ENCODE measurements at regions not wholly inside any gene's neighbourhood (a gene's known extent, or its start where the extent isn't known, plus 50 kb on each side); places are given as distances from the start of the nearest gene placed in this dataset.

DNA sequence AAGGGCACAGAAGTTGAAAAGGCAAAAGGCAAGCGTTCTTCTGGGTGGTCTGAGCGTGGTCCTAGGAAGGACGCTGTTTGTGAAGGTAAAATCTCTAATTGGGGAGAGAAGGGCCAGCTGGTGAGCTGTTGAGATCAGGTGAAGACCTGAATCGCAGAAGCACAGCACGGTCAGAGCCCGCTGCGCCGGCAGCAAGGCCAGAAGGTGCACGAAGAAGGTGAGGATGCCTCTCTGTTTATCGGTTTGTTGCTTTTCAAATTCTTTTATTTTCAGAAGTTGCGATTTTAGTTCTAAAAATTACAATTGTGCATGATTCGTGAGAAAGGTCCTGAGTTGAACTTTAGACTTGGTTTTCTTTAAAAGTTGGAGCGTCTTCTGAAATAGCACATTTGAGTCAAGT lies 247.8 kb upstream of the FOXK1 start:
- no peak for DNase-seq (ENCODE audit: low spot score)
- Histone ChIP-seq H3K27ac (no peak overlapping the region), H2AFZ (replicated peaks) (no peak overlapping the region), H3K27me3 (no peaks in the 10 kb centered on the region), H3K4me1 (no peaks in the 10 kb centered on the region), H3K4me3 (no peak overlapping the region), H3K36me3 (no peaks in the 10 kb centered on the region), H4K20me1 (ENCODE audit: low read depth) (no peaks in the 10 kb centered on the region), H3F3A (ENCODE audit: low read depth) (no peaks in the 10 kb centered on the region), H3K9me3 (ENCODE audit: low read depth) (peaks cover 14% of the 10 kb centered on the region), H3K4me2 (no peak overlapping the region), H3K79me2 (ENCODE audit: low read depth) (no peaks in the 10 kb centered on the region), H3K9ac (no peak overlapping the region)
- no peaks in the 10 kb centered on the region for H3K36me3 Mint-ChIP-seq
- TF ChIP-seq EZH2 (IDR thresholded peaks at IDR 0.05), result no peak
- no peak for TF ChIP-seq EZH2phosphoT487 (IDR thresholded peaks at IDR 0.05)
- TF ChIP-seq, protein P1, sequence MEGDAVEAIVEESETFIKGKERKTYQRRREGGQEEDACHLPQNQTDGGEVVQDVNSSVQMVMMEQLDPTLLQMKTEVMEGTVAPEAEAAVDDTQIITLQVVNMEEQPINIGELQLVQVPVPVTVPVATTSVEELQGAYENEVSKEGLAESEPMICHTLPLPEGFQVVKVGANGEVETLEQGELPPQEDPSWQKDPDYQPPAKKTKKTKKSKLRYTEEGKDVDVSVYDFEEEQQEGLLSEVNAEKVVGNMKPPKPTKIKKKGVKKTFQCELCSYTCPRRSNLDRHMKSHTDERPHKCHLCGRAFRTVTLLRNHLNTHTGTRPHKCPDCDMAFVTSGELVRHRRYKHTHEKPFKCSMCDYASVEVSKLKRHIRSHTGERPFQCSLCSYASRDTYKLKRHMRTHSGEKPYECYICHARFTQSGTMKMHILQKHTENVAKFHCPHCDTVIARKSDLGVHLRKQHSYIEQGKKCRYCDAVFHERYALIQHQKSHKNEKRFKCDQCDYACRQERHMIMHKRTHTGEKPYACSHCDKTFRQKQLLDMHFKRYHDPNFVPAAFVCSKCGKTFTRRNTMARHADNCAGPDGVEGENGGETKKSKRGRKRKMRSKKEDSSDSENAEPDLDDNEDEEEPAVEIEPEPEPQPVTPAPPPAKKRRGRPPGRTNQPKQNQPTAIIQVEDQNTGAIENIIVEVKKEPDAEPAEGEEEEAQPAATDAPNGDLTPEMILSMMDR (IDR thresholded peaks at IDR 0.05), result no peak
- H3K27ac Mint-ChIP-seq, result no peak overlapping the region
- H3K4me3 Mint-ChIP-seq, result no peak overlapping the region
- peaks cover 14% of the 10 kb centered on the region for H3K9me3 Mint-ChIP-seq
- peaks cover 6% of the 10 kb centered on the region for H3K4me1 Mint-ChIP-seq
- H3K27me3 Mint-ChIP-seq (ENCODE audit: insufficient read depth, low read depth), result peaks cover 4% of the 10 kb centered on the region

DNA sequence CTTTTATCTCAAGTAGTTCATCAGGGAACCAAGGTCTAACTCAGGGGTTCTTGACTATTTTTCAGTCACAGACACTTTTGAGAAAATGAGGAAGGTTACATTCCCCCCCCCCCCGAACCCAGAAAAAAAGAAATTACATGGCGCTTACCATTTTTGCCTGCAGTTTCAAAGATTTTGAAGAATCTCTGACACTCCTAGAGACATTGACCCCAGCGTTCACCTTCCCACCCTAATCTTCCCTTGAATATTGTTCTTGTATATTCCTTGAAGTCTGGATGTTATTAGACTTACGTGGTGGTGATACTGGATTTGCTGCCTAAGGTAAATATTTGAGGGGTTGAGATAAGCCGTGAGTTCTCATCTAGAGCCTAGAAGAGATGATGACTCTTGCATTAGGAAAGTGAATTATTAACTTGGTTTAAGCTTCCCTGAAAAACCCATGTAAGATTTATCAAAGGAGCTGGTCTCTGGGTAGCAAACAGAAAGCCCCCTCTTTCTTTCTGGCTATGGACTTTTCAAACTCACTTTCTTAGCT lies 245.7 kb upstream of the FOXK1 start:
- TF ChIP-seq, protein P1 (IDR thresholded peaks at IDR 0.05), result no peak
- no peak for TF ChIP-seq EZH2phosphoT487 (IDR thresholded peaks at IDR 0.05)
- TF ChIP-seq EZH2 (IDR thresholded peaks at IDR 0.05), result no peak
- H3K4me1 Mint-ChIP-seq, result peaks cover 6% of the 10 kb centered on the region
- Histone ChIP-seq H3K4me1 (no peaks in the 10 kb centered on the region), H3K4me3 (no peak overlapping the region), H2AFZ (replicated peaks) (no peak overlapping the region), H3K9ac (no peak overlapping the region), H3K79me2 (ENCODE audit: low read depth) (no peaks in the 10 kb centered on the region), H4K20me1 (ENCODE audit: low read depth) (no peaks in the 10 kb centered on the region), H3K9me3 (ENCODE audit: low read depth) (no peaks in the 10 kb centered on the region), H3K27ac (no peak overlapping the region), H3K4me2 (no peak overlapping the region), H3K27me3 (no peaks in the 10 kb centered on the region), H3K36me3 (no peaks in the 10 kb centered on the region), H3F3A (ENCODE audit: low read depth) (no peaks in the 10 kb centered on the region)
- no peak overlapping the region for H3K27ac Mint-ChIP-seq
- no peak overlapping the region for H3K4me3 Mint-ChIP-seq
- peaks cover 4% of the 10 kb centered on the region for H3K9me3 Mint-ChIP-seq
- peaks cover 4% of the 10 kb centered on the region for H3K27me3 Mint-ChIP-seq (ENCODE audit: insufficient read depth, low read depth)
- DNase-seq (ENCODE audit: low spot score), result no peak
- no peaks in the 10 kb centered on the region for H3K36me3 Mint-ChIP-seq

DNA sequence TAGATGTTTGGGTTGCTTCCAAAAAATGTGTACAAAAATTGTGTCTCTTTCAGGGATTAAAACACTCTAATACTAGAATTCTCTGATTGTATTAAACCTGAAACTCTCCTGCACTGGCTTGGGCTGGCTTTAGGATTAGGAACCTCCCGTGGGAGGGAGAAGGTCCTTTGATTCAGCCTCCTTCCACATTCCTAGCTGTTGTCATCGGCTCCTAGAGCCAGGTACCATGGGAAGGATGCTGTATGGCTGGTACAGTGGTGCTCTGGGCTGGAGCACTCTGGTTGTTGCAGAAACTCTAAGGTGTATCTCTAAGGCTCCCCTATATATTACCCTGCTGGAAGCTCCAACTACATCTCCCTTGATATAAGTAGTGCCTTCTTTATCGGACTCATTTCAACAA lies 245.2 kb upstream of the FOXK1 start:
- H3K4me1 ChIP-seq, result no peaks in the 10 kb centered on the region
- no peak overlapping the region for H3K9ac ChIP-seq
- no peak overlapping the region for H3K4me3 Mint-ChIP-seq
- no peak for DNase-seq (ENCODE audit: low spot score)
- peaks cover 4% of the 10 kb centered on the region for H3K9me3 Mint-ChIP-seq
- no peaks in the 10 kb centered on the region for H3K36me3 Mint-ChIP-seq
- no peak for TF ChIP-seq EZH2 (IDR thresholded peaks at IDR 0.05)
- H3K36me3 ChIP-seq, result no peaks in the 10 kb centered on the region
- H4K20me1 ChIP-seq (ENCODE audit: low read depth), result no peaks in the 10 kb centered on the region
- H3K4me2 ChIP-seq, result no peak overlapping the region
- no peaks in the 10 kb centered on the region for H3K79me2 ChIP-seq (ENCODE audit: low read depth)
- peaks cover 6% of the 10 kb centered on the region for H3K4me1 Mint-ChIP-seq
- no peak overlapping the region for H3K4me3 ChIP-seq
- H3K27me3 Mint-ChIP-seq (ENCODE audit: insufficient read depth, low read depth), result peaks cover 4% of the 10 kb centered on the region
- no peaks in the 10 kb centered on the region for H3F3A ChIP-seq (ENCODE audit: low read depth)
- H3K27me3 ChIP-seq, result no peaks in the 10 kb centered on the region
- H3K27ac Mint-ChIP-seq, result no peak overlapping the region
- H2AFZ ChIP-seq (replicated peaks), result no peak overlapping the region
- no peak overlapping the region for H3K27ac ChIP-seq
- no peaks in the 10 kb centered on the region for H3K9me3 ChIP-seq (ENCODE audit: low read depth)

DNA sequence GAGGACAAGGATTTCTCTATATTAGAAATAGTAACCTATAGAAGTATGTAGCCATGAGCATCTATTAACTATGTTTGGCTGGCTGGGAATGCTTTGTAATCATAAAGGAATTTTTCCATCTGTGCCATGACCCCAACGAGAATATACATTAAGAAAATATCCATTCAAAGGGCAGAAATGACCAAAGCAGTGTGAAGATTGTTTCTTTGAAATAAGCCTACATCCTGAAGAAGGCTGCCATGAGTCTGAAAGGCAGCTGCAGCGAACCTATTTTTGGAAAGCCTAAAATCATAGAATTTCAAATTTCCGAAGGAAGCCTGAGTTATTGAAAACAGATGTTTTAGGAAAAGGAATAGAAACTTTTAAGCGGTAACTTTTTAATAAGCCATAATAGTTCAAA lies 244.2 kb upstream of the FOXK1 start:
- Histone ChIP-seq H3K4me3 (no peak overlapping the region), H3K9me3 (ENCODE audit: low read depth) (no peaks in the 10 kb centered on the region), H3K4me2 (no peak overlapping the region), H3K4me1 (no peaks in the 10 kb centered on the region), H3K27ac (no peak overlapping the region), H3K9ac (no peak overlapping the region), H2AFZ (replicated peaks) (no peak overlapping the region), H3K27me3 (no peaks in the 10 kb centered on the region), H3K79me2 (ENCODE audit: low read depth) (no peaks in the 10 kb centered on the region), H4K20me1 (ENCODE audit: low read depth) (no peaks in the 10 kb centered on the region), H3K36me3 (no peaks in the 10 kb centered on the region), H3F3A (ENCODE audit: low read depth) (no peaks in the 10 kb centered on the region)
- H3K4me3 Mint-ChIP-seq, result no peak overlapping the region
- peaks cover 4% of the 10 kb centered on the region for H3K27me3 Mint-ChIP-seq (ENCODE audit: insufficient read depth, low read depth)
- H3K9me3 Mint-ChIP-seq, result peaks cover 4% of the 10 kb centered on the region
- TF ChIP-seq EZH2phosphoT487 (IDR thresholded peaks at IDR 0.05), result no peak
- TF ChIP-seq, protein P1 (IDR thresholded peaks at IDR 0.05), result no peak
- no peak for TF ChIP-seq EZH2 (IDR thresholded peaks at IDR 0.05)
- no peaks in the 10 kb centered on the region for H3K36me3 Mint-ChIP-seq
- no peak for DNase-seq (ENCODE audit: low spot score)
- H3K4me1 Mint-ChIP-seq, result peaks cover 6% of the 10 kb centered on the region
- H3K27ac Mint-ChIP-seq, result no peak overlapping the region
